ENCODE measurements at regions not wholly inside any gene's neighbourhood (a gene's known extent, or its start where the extent isn't known, plus 50 kb on each side); places are given as distances from the start of the nearest gene placed in this dataset.

DNA sequence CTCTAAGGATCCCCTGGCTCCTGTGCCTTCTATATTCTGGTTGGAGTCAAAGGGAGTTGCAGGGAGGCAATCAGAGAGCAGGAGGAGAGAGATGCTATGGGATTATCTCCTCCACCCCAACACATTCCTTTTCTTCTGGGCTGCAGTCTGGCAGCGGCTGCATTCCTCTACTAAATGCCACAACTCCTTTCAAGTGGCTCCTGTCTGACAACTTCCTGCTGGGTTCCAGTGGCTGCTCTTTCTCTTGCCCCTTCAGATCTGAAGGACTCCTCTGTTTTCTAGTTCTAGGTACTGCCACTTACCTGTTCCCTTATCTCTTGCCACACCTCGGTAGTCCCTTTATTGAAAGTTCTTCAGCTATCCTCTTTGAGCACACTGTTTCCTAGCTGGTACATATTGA is 425.0 kb downstream of the SNAPC1 start:
- no peaks in the 10 kb centered on the region for H3K4me1 ChIP-seq (ENCODE audit: insufficient read depth, low read length)
- H3K79me1 ChIP-seq (ENCODE audit: insufficient read depth, low read depth, low read length, poor library complexity, severe bottlenecking), result no peaks in the 10 kb centered on the region
- no peak overlapping the region for H2BK5ac ChIP-seq (ENCODE audit: insufficient read length, low read length)
- H3K9me3 ChIP-seq (ENCODE audit: control insufficient read depth, low read depth, low read length), result no peaks in the 10 kb centered on the region
- H3K4ac ChIP-seq (ENCODE audit: low read depth, low read length), result no peak overlapping the region
- no peak overlapping the region for H2AFZ ChIP-seq (ENCODE audit: low read length)
- peak; percentile 52 for DNase-seq
- H2AK5ac ChIP-seq (ENCODE audit: insufficient read length, low read length), result no peak overlapping the region
- Mint-ChIP-seq H3K4me3 (no peak overlapping the region), H3K9me3 (no peaks in the 10 kb centered on the region), H3K27ac (no peak overlapping the region), H3K4me1 (peaks cover 6 to 8% of the 10 kb centered on the region in 2 experiments), H3K27me3 (ENCODE audit: low read depth) (peaks cover 6% of the 10 kb centered on the region), H3K36me3 (ENCODE audit: insufficient read depth in 1 of 3, low read depth in 3 of 3) (no peaks in the 10 kb centered on the region)
- H3K23me2 ChIP-seq (ENCODE audit: insufficient read length, low read depth, low read length, poor library complexity, severe bottlenecking), result no peaks in the 10 kb centered on the region
- H4K8ac ChIP-seq (replicated peaks; ENCODE audit: insufficient read length, low read depth, low read length), result no peak overlapping the region
- TF ChIP-seq, protein P1, sequence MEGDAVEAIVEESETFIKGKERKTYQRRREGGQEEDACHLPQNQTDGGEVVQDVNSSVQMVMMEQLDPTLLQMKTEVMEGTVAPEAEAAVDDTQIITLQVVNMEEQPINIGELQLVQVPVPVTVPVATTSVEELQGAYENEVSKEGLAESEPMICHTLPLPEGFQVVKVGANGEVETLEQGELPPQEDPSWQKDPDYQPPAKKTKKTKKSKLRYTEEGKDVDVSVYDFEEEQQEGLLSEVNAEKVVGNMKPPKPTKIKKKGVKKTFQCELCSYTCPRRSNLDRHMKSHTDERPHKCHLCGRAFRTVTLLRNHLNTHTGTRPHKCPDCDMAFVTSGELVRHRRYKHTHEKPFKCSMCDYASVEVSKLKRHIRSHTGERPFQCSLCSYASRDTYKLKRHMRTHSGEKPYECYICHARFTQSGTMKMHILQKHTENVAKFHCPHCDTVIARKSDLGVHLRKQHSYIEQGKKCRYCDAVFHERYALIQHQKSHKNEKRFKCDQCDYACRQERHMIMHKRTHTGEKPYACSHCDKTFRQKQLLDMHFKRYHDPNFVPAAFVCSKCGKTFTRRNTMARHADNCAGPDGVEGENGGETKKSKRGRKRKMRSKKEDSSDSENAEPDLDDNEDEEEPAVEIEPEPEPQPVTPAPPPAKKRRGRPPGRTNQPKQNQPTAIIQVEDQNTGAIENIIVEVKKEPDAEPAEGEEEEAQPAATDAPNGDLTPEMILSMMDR (conservative IDR thresholded peaks at IDR 0.05), result no peak
- H3K56ac ChIP-seq (ENCODE audit: insufficient read length, low read depth, low read length), result no peak overlapping the region
- no peak overlapping the region for H4K5ac ChIP-seq (ENCODE audit: insufficient read length, low read depth, low read length)
- H3K23ac ChIP-seq (ENCODE audit: insufficient read length, low read depth, low read length), result no peak overlapping the region
- H2BK120ac ChIP-seq (ENCODE audit: low read depth, low read length, poor library complexity, severe bottlenecking), result no peak overlapping the region
- H4K91ac ChIP-seq (ENCODE audit: insufficient read length, low read depth, low read length), result no peak overlapping the region
- H2BK15ac ChIP-seq (ENCODE audit: low read depth, low read length), result no peak overlapping the region
- no peaks in the 10 kb centered on the region for H4K20me1 ChIP-seq (ENCODE audit: control insufficient read depth, insufficient read depth, insufficient read length)
- H2BK20ac ChIP-seq (ENCODE audit: low read depth, low read length, poor library complexity, severe bottlenecking), result no peak overlapping the region
- H3K27me3 ChIP-seq (ENCODE audit: insufficient read depth, low read length), result no peaks in the 10 kb centered on the region
- no peak overlapping the region for H3T11ph ChIP-seq (ENCODE audit: low read length)
- no CpG with 5 or more reads among the region's 2 CpGs for WGBS (ENCODE audit: extremely low coverage, insufficient read length, low lambda C conversion rate)
- H3K27ac ChIP-seq (ENCODE audit: insufficient read length, low read depth, low read length), result no peak overlapping the region
- no peaks in the 10 kb centered on the region for H3K79me2 ChIP-seq (ENCODE audit: insufficient read depth, low read length)
- H3K9ac ChIP-seq (ENCODE audit: extremely low read depth, insufficient read length, low read length), result no peak overlapping the region
- H3K4me2 ChIP-seq (ENCODE audit: insufficient read depth, insufficient read length, low read length), result no peak overlapping the region
- H3K14ac ChIP-seq (ENCODE audit: insufficient read depth, low read length), result no peak overlapping the region
- H2BK12ac ChIP-seq (ENCODE audit: insufficient read length, low read depth, low read length), result no peak overlapping the region
- no peak overlapping the region for H3K18ac ChIP-seq (ENCODE audit: insufficient read length, low read depth, low read length)

All from H9 (cell line).